SK-N-SH (cell line): ENCODE measurements at regions not wholly inside any gene's neighbourhood (a gene's known extent, or its start where the extent isn't known, plus 50 kb on each side); places are given as distances from the start of the nearest gene placed in this dataset.
"Not testable (repeated sequence)": the region's sequence is repeated elsewhere in the genome, so short reads cannot be mapped to it uniquely, and the experiment has no call there.

ENCODE experiments used
- EP300 ChIP-seq, 2 experiments: IDR thresholded peaks; 2 replicates each; pipeline versions ENCODE4 v1.4.0 to v1.6.1; 2012; ENCODE audit warnings: borderline replicate concordance in 1 of 2, low read depth in 1 of 2, low read length in 1 of 2
- POLR2AphosphoS5 ChIP-seq: IDR thresholded peaks from 2 replicates; pipeline ENCODE4 v1.6.1; 2012; ENCODE audit warnings: low read depth, low read length
- RFX5 ChIP-seq: IDR thresholded peaks from 2 replicates; pipeline ENCODE4 v1.6.1; 2012; ENCODE audit warnings: mild to moderate bottlenecking, improper control_type of control experiment, low read length
- TF ChIP-seq, protein P1 (sequence below): fragments of 200-600 bp; sonication (generic); IDR thresholded peaks from 2 replicates; pipeline ENCODE4 v1.6.1; 2017; ENCODE audit warnings: antibody characterized with exemption, mild to moderate bottlenecking, moderate library complexity

DNA sequence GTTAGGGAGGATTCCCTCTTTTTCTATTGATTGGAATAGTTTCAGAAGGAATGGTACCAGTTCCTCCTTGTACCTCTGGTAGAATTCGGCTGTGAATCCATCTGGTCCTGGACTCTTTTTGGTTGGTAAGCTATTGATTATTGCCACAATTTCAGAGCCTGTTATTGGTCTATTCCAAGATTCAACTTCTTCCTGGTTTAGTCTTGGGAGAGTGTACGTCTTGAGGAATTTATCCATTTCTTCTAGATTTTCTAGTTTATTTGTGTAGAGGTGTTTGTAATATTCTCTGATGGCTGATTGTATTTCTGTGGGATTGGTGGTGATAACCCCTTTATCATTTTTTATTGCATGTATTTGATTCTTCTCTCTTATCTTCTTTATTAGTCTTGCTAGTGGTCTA, 96.4 kb downstream of the ANKRD30BL start:
- not testable (repeated sequence) for TF ChIP-seq RFX5; POLR2AphosphoS5; EP300 (IDR thresholded peaks at IDR 0.05; ENCODE audit: borderline replicate concordance in 1 of 2, low read depth in 1 of 2, low read length in 1 of 2)
- TF ChIP-seq, protein P1, sequence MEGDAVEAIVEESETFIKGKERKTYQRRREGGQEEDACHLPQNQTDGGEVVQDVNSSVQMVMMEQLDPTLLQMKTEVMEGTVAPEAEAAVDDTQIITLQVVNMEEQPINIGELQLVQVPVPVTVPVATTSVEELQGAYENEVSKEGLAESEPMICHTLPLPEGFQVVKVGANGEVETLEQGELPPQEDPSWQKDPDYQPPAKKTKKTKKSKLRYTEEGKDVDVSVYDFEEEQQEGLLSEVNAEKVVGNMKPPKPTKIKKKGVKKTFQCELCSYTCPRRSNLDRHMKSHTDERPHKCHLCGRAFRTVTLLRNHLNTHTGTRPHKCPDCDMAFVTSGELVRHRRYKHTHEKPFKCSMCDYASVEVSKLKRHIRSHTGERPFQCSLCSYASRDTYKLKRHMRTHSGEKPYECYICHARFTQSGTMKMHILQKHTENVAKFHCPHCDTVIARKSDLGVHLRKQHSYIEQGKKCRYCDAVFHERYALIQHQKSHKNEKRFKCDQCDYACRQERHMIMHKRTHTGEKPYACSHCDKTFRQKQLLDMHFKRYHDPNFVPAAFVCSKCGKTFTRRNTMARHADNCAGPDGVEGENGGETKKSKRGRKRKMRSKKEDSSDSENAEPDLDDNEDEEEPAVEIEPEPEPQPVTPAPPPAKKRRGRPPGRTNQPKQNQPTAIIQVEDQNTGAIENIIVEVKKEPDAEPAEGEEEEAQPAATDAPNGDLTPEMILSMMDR, result not testable (repeated sequence)
